H9 (cell line): ENCODE measurements at regions not wholly inside any gene's neighbourhood (a gene's known extent, or its start where the extent isn't known, plus 50 kb on each side); places are given as distances from the start of the nearest gene placed in this dataset.

Experiments used
- DNase-seq: peaks from one replicate; pipeline ENCODE4 v3.0.0-alpha.2; 2017
- H2AFZ ChIP-seq: one replicate; pipeline ENCODE4 v1.6.1; 2013; ENCODE audit warnings: mild to moderate bottlenecking, low read length, control low read depth, moderate library complexity
- H2AK5ac ChIP-seq: 2 replicates; pipeline ENCODE4 v1.6.1; 2013; ENCODE audit warnings: low read length, control low read depth, mixed read lengths; ENCODE audit not compliant: insufficient read length
- H2BK120ac ChIP-seq: one replicate; pipeline ENCODE4 v1.6.1; 2013; ENCODE audit warnings: low read depth, mild to moderate bottlenecking, low read length, control low read depth, inconsistent platforms; ENCODE audit not compliant: poor library complexity, severe bottlenecking
- H2BK12ac ChIP-seq: 2 replicates; pipeline ENCODE4 v1.6.1; 2013; ENCODE audit warnings: low read length, control low read depth, mixed read lengths, low read depth; ENCODE audit not compliant: insufficient read length
- H2BK15ac ChIP-seq: 2 replicates; pipeline ENCODE4 v1.6.1; 2013; ENCODE audit warnings: low read depth, low read length, control low read depth
- H2BK20ac ChIP-seq: one replicate; pipeline ENCODE4 v1.6.1; 2013; ENCODE audit warnings: low read depth, mild to moderate bottlenecking, low read length, control low read depth, inconsistent platforms; ENCODE audit not compliant: poor library complexity, severe bottlenecking
- H2BK5ac ChIP-seq: 2 replicates; pipeline ENCODE4 v1.6.1; 2013; ENCODE audit warnings: low read length, control low read depth, mixed read lengths; ENCODE audit not compliant: insufficient read length
- H3K14ac ChIP-seq: 2 replicates; pipeline ENCODE4 v1.6.1; 2013; ENCODE audit warnings: low read length, control low read depth; ENCODE audit not compliant: insufficient read depth
- H3K18ac ChIP-seq: 2 replicates; pipeline ENCODE4 v1.6.1; 2013; ENCODE audit warnings: low read depth, mild to moderate bottlenecking, mixed read lengths, low read length, control low read depth; ENCODE audit not compliant: insufficient read length
- H3K23ac ChIP-seq: 2 replicates; pipeline ENCODE4 v1.6.1; 2013; ENCODE audit warnings: low read length, control low read depth, mixed read lengths, low read depth; ENCODE audit not compliant: insufficient read length
- H3K23me2 ChIP-seq: 2 replicates; pipeline ENCODE4 v1.6.1; 2013; ENCODE audit warnings: low read depth, mild to moderate bottlenecking, mixed read lengths, low read length, control low read depth; ENCODE audit not compliant: insufficient read length, poor library complexity, severe bottlenecking
- H3K27ac ChIP-seq: 2 replicates; pipeline ENCODE4 v1.5.1; 2013; ENCODE audit warnings: low read length, control low read depth, mixed read lengths, low read depth; ENCODE audit not compliant: insufficient read length
- H3K27me3 ChIP-seq: 2 replicates; pipeline ENCODE4 v1.6.1; 2013; ENCODE audit warnings: low read length, control low read depth, inconsistent platforms; ENCODE audit not compliant: insufficient read depth
- H3K4ac ChIP-seq: 2 replicates; pipeline ENCODE4 v1.6.1; 2013; ENCODE audit warnings: low read depth, mild to moderate bottlenecking, control low read depth, inconsistent platforms, low read length, moderate library complexity
- H3K4me1 ChIP-seq: 2 replicates; pipeline ENCODE4 v1.6.1; 2013; ENCODE audit warnings: low read length, control low read depth, inconsistent platforms; ENCODE audit not compliant: insufficient read depth
- H3K4me2 ChIP-seq: 2 replicates; pipeline ENCODE4 v1.6.1; 2013; ENCODE audit warnings: low read length, control low read depth, mixed read lengths; ENCODE audit not compliant: insufficient read length, insufficient read depth
- H3K56ac ChIP-seq: 2 replicates; pipeline ENCODE4 v1.6.1; 2013; ENCODE audit warnings: low read depth, mild to moderate bottlenecking, mixed read lengths, low read length, control low read depth; ENCODE audit not compliant: insufficient read length
- H3K79me1 ChIP-seq: 2 replicates; pipeline ENCODE4 v1.6.1; 2013; ENCODE audit warnings: low read depth, mild to moderate bottlenecking, moderate library complexity, low read length, control low read depth, inconsistent platforms; ENCODE audit not compliant: insufficient read depth, poor library complexity, severe bottlenecking
- H3K79me2 ChIP-seq: 2 replicates; pipeline ENCODE4 v1.6.1; 2013; ENCODE audit warnings: low read length, control low read depth, inconsistent platforms; ENCODE audit not compliant: insufficient read depth
- H3K9ac ChIP-seq: 2 replicates; pipeline ENCODE4 v1.6.1; 2013; ENCODE audit warnings: low read length, control low read depth, mixed read lengths; ENCODE audit not compliant: insufficient read length; ENCODE audit errors: extremely low read depth
- H3K9me3 ChIP-seq: one replicate; pipeline ENCODE4 v1.6.1; 2013; ENCODE audit warnings: low read depth, low read length, inconsistent platforms; ENCODE audit not compliant: control insufficient read depth
- H3T11ph ChIP-seq: one replicate; pipeline ENCODE4 v1.6.1; 2013; ENCODE audit warnings: mild to moderate bottlenecking, low read length, control low read depth, inconsistent platforms
- H4K20me1 ChIP-seq: one replicate; pipeline ENCODE4 v1.6.1; 2013; ENCODE audit not compliant: control insufficient read depth, insufficient read length, insufficient read depth
- H4K5ac ChIP-seq: 2 replicates; pipeline ENCODE4 v1.6.1; 2013; ENCODE audit warnings: low read depth, mild to moderate bottlenecking, mixed read lengths, low read length, control low read depth; ENCODE audit not compliant: insufficient read length
- H4K8ac ChIP-seq: replicated peaks from 2 replicates; pipeline ENCODE4 v1.6.1; 2013; ENCODE audit warnings: low read length, control low read depth, mixed read lengths, low read depth; ENCODE audit not compliant: insufficient read length
- H4K91ac ChIP-seq: 2 replicates; pipeline ENCODE4 v1.6.1; 2013; ENCODE audit warnings: low read depth, mild to moderate bottlenecking, moderate library complexity, mixed read lengths, low read length, control low read depth; ENCODE audit not compliant: insufficient read length
- H3K27ac Mint-ChIP-seq, 3 experiments: 2 replicates in 2 of 3; 3 replicates in 1 of 3; pipeline ENCODE4 v1.8.0; 2020 to 2021; ENCODE audit warnings: mixed read lengths in 3 of 3, mild to moderate bottlenecking in 1 of 3, moderate library complexity in 1 of 3
- H3K27me3 Mint-ChIP-seq: 2 replicates; pipeline ENCODE4 v1.8.0; 2021; ENCODE audit warnings: low read depth, mild to moderate bottlenecking, moderate library complexity, mixed read lengths
- H3K36me3 Mint-ChIP-seq, 3 experiments: 2 replicates in 2 of 3; 3 replicates in 1 of 3; pipeline ENCODE4 v1.8.0; 2020 to 2021; ENCODE audit warnings: low read depth in 3 of 3, mixed read lengths in 3 of 3; ENCODE audit not compliant: insufficient read depth in 1 of 3
- H3K4me1 Mint-ChIP-seq, 2 experiments: 2 replicates each; pipeline ENCODE4 v1.8.0; 2020; ENCODE audit warnings: mixed read lengths in 2 of 2
- H3K4me3 Mint-ChIP-seq, 2 experiments: 2 replicates in 1 of 2; 3 replicates in 1 of 2; pipeline ENCODE4 v1.8.0; 2020 to 2021; ENCODE audit warnings: mild to moderate bottlenecking in 2 of 2, mixed read lengths in 2 of 2, moderate library complexity in 1 of 2
- H3K9me3 Mint-ChIP-seq, 2 experiments: 2 replicates in 1 of 2; 3 replicates in 1 of 2; pipeline ENCODE4 v1.8.0; 2020; ENCODE audit warnings: mild to moderate bottlenecking in 2 of 2, mixed read lengths in 2 of 2, moderate library complexity in 1 of 2
- CTCF ChIP-seq: fragments of 200-600 bp; sonication (generic); conservative IDR thresholded peaks from 3 replicates; pipeline ENCODE4 v1.8.0; 2021; ENCODE audit warnings: antibody characterized with exemption, mild to moderate bottlenecking
- WGBS: extraction: QIAGEN DNeasy Blood & Tissue Kit; methylation state at CpG from one replicate; pipeline ENCODE4 v1.1.7; 2013; ENCODE audit warnings: missing lambda C conversion rate, low lambda C conversion rate, mixed read lengths; ENCODE audit not compliant: insufficient read length; ENCODE audit errors: extremely low coverage; 5-methylcytosine and 5-hydroxymethylcytosine counted together

- Histone ChIP-seq H4K8ac (no peak overlapping the region), H3K14ac (no peak overlapping the region), H3K23me2 (no peaks in the 10 kb centered on the region), H3K79me2 (no peaks in the 10 kb centered on the region), H3K27me3 (no peaks in the 10 kb centered on the region; the same call in 1 of the 2 replicates), H4K5ac (no peak overlapping the region), H2BK20ac (no peak overlapping the region), H3K27ac (no peak overlapping the region), H2BK120ac (no peak overlapping the region), H3T11ph (no peak overlapping the region), H3K9me3 (no peaks in the 10 kb centered on the region), H3K56ac (no peak overlapping the region), H2AK5ac (no peak overlapping the region), H2BK5ac (no peak overlapping the region), H4K91ac (no peak overlapping the region), H3K4ac (no peak overlapping the region), H4K20me1 (no peaks in the 10 kb centered on the region), H3K18ac (no peak overlapping the region), H3K4me2 (no peak overlapping the region), H3K23ac (no peak overlapping the region), H2AFZ (no peak overlapping the region), H3K4me1 (no peaks in the 10 kb centered on the region), H2BK12ac (no peak overlapping the region), H3K9ac (no peak overlapping the region), H3K79me1 (no peaks in the 10 kb centered on the region), H2BK15ac (no peak overlapping the region)
- DNase-seq, result no peak
- no peaks in the 10 kb centered on the region for H3K4me1 Mint-ChIP-seq
- WGBS, result no CpG with 5 or more reads among the region's 3 CpGs
- H3K36me3 Mint-ChIP-seq, result no peaks in the 10 kb centered on the region
- H3K27me3 Mint-ChIP-seq, result no peaks in the 10 kb centered on the region
- no peaks in the 10 kb centered on the region for H3K9me3 Mint-ChIP-seq
- peak overlapping the region in 1 of 3 experiments; percentile 1; a peak in 1 of 7 replicates for H3K27ac Mint-ChIP-seq
- peak; percentile 50; the same call in 2 of the 3 replicates for TF ChIP-seq CTCF
- H3K4me3 Mint-ChIP-seq, result no peak overlapping the region
Observed at GRCh38 chr18:43789234-43790000, 512.1 kb upstream of the SYT4 start.
